GM23338 (cell line): ENCODE measurements at regions not wholly inside any gene's neighbourhood (a gene's known extent, or its start where the extent isn't known, plus 50 kb on each side); places are given as distances from the start of the nearest gene placed in this dataset.

Source experiments
- ATAC-seq: fragments of 200-7000 bp; cut with Tn5 transposase; 3 replicates; pipeline ENCODE4 v1.9.1; 2020
- DNase-seq: peaks from one replicate; pipeline ENCODE4 v3.0.0-alpha.2; 2015; ENCODE audit warnings: low spot score
- H2AFZ ChIP-seq: fragments of 200-600 bp; sonication (generic); 2 replicates; pipeline ENCODE4 v1.8.0; 2016; ENCODE audit warnings: antibody characterized with exemption, mild to moderate bottlenecking, moderate library complexity
- H3F3A ChIP-seq: fragments of 200-600 bp; sonication (generic); replicated peaks from 2 replicates; pipeline ENCODE4 v1.8.0; 2017; ENCODE audit warnings: antibody characterized with exemption, mixed run types, low read depth
- H3K27ac ChIP-seq: fragments of 200-600 bp; sonication (generic); 2 replicates; pipeline ENCODE4 v1.6.1; 2016; ENCODE audit warnings: low read depth
- H3K27me3 ChIP-seq: fragments of 200-600 bp; sonication (generic); 2 replicates; pipeline ENCODE4 v1.8.0; 2016; ENCODE audit warnings: mild to moderate bottlenecking, mixed run types, moderate library complexity; ENCODE audit not compliant: insufficient read depth
- H3K36me3 ChIP-seq: fragments of 200-600 bp; sonication (generic); 2 replicates; pipeline ENCODE4 v1.8.0; 2016; ENCODE audit warnings: mild to moderate bottlenecking; ENCODE audit not compliant: insufficient read depth
- H3K4me1 ChIP-seq: fragments of 200-600 bp; sonication (generic); 2 replicates; pipeline ENCODE4 v1.8.0; 2016; ENCODE audit warnings: mild to moderate bottlenecking, moderate library complexity; ENCODE audit not compliant: insufficient read depth
- H3K4me2 ChIP-seq: fragments of 200-600 bp; sonication (generic); 2 replicates; pipeline ENCODE4 v1.7.1; 2017; ENCODE audit warnings: mixed run types
- H3K4me3 ChIP-seq: fragments of 200-600 bp; sonication (generic); 2 replicates; pipeline ENCODE4 v1.6.1; 2016; ENCODE audit warnings: mixed run types
- H3K79me2 ChIP-seq: fragments of 200-600 bp; sonication (generic); replicated peaks from 2 replicates; pipeline ENCODE4 v1.8.0; 2017; ENCODE audit warnings: mild to moderate bottlenecking; ENCODE audit not compliant: insufficient read depth
- H3K9me2 ChIP-seq: fragments of 200-600 bp; sonication (generic); 2 replicates; pipeline ENCODE4 v1.8.0; 2017; ENCODE audit not compliant: insufficient read depth
- H4K20me1 ChIP-seq: fragments of 200-600 bp; sonication (generic); replicated peaks from 2 replicates; pipeline ENCODE4 v1.8.0; 2017; ENCODE audit warnings: mild to moderate bottlenecking; ENCODE audit not compliant: insufficient read depth
- H3K27ac Mint-ChIP-seq: 2 replicates; pipeline ENCODE4 v1.8.0; 2020; ENCODE audit warnings: inconsistent platforms, mild to moderate bottlenecking, moderate library complexity, mixed read lengths
- H3K27me3 Mint-ChIP-seq: 3 replicates; pipeline ENCODE4 v1.8.0; 2022; ENCODE audit warnings: low read depth, mild to moderate bottlenecking, moderate library complexity, mixed read lengths, inconsistent platforms; ENCODE audit not compliant: insufficient read depth, poor library complexity
- H3K36me3 Mint-ChIP-seq: 3 replicates; pipeline ENCODE4 v1.8.0; 2021; ENCODE audit warnings: low read depth, mild to moderate bottlenecking, inconsistent platforms, moderate library complexity, mixed read lengths
- H3K4me1 Mint-ChIP-seq: 3 replicates; pipeline ENCODE4 v1.8.0; 2020; ENCODE audit warnings: mild to moderate bottlenecking, inconsistent platforms, mixed read lengths
- H3K4me3 Mint-ChIP-seq: 3 replicates; pipeline ENCODE4 v1.8.0; 2021; ENCODE audit warnings: moderate library complexity, mild to moderate bottlenecking, inconsistent platforms, mixed read lengths
- H3K9me3 Mint-ChIP-seq: 3 replicates; pipeline ENCODE4 v1.8.0; 2020; ENCODE audit warnings: moderate library complexity, mild to moderate bottlenecking, inconsistent platforms, mixed read lengths
- CREB1 ChIP-seq: fragments of 250-450 bp; sonication (Bioruptor Pico); IDR thresholded peaks from 2 replicates; pipeline ENCODE4 v1.5.0; 2020; ENCODE audit warnings: low read depth, mild to moderate bottlenecking, moderate library complexity
- EZH2 ChIP-seq: fragments of 200-600 bp; sonication (generic); IDR thresholded peaks from one replicate; pipeline ENCODE4 v1.8.0; 2017; ENCODE audit warnings: antibody characterized with exemption, mild to moderate bottlenecking, low read depth; ENCODE audit not compliant: unreplicated experiment
- EZH2phosphoT487 ChIP-seq: fragments of 200-600 bp; sonication (generic); IDR thresholded peaks from one replicate; pipeline ENCODE4 v1.8.1; 2018; ENCODE audit warnings: antibody characterized with exemption; ENCODE audit not compliant: unreplicated experiment
- JUNB ChIP-seq: IDR thresholded peaks from one replicate; pipeline ENCODE4 v1.6.1; 2016; ENCODE audit warnings: antibody characterized with exemption; ENCODE audit not compliant: unreplicated experiment
- NANOG ChIP-seq: IDR thresholded peaks from 2 replicates; pipeline ENCODE4 v1.6.1; 2016; ENCODE audit warnings: antibody characterized with exemption, borderline replicate concordance
- POLR2AphosphoS5 ChIP-seq: IDR thresholded peaks from 2 replicates; pipeline ENCODE4 v1.6.1; 2016; ENCODE audit warnings: antibody characterized with exemption, low read depth
- ZNF114 ChIP-seq: fragments of 250-450 bp; sonication (Bioruptor Pico); IDR thresholded peaks from 2 replicates; pipeline ENCODE4 v1.5.0; 2020; ENCODE audit warnings: mild to moderate bottlenecking, moderate library complexity
- ZNF331 ChIP-seq: fragments of 250-450 bp; sonication (Bioruptor Pico); IDR thresholded peaks from 2 replicates; pipeline ENCODE4 v1.5.0; 2020; ENCODE audit warnings: low read depth, mild to moderate bottlenecking, moderate library complexity
- TF ChIP-seq, protein P1 (sequence below), 2 experiments: fragments of 200-600 bp in 1 of 2; sonication (generic) in 1 of 2; conservative IDR thresholded peaks; 2 replicates each; pipeline versions ENCODE4 v1.5.1 to v1.6.1; 2016 to 2017; ENCODE audit warnings: antibody characterized with exemption in 2 of 2, low read depth in 2 of 2, mild to moderate bottlenecking in 2 of 2, moderate library complexity in 1 of 2
- TF ChIP-seq, protein P2 (sequence below): fragments of 250-450 bp; sonication (Bioruptor Pico); IDR thresholded peaks from 2 replicates; pipeline ENCODE4 v1.5.0; 2020; ENCODE audit warnings: mild to moderate bottlenecking, moderate library complexity
- TF ChIP-seq, protein P3 (sequence below): IDR thresholded peaks from 2 replicates; pipeline ENCODE4 v1.6.1; 2016; ENCODE audit warnings: antibody characterized with exemption
- TF ChIP-seq, protein P4 (sequence below): IDR thresholded peaks from one replicate; pipeline ENCODE4 v1.6.1; 2018; ENCODE audit warnings: antibody characterized with exemption; ENCODE audit not compliant: unreplicated experiment

DNA sequence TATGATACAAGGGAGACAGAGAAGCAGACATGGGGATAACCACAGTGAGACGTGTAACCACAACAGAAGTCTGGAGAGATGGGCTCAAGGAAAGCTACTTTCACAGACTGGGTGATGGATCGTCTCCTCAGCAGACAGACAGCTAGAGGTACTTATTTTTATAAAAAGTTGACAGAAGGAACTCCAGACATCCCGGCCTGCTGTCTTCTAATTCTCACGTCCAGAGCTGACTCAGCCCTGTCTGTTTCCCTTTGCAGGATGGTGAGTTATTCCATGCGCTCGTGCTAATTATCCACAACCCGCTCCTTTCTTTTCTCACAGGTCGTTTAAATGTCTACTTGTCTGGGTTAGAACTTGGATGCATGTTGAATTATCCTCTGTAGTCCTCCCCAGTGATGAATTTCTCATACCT, 304.5 kb downstream of the CWC27 start:
- ATAC-seq (no peak), DNase-seq (no peak)
- Mint-ChIP-seq H3K4me1 (peaks cover 22% of the 10 kb centered on the region), H3K27ac (no peak overlapping the region), H3K36me3 (no peaks in the 10 kb centered on the region), H3K27me3 (peaks cover 6% of the 10 kb centered on the region), H3K4me3 (no peak overlapping the region), H3K9me3 (no peaks in the 10 kb centered on the region)
- Histone ChIP-seq H3K36me3 (no peaks in the 10 kb centered on the region), H3K27ac (no peak overlapping the region), H4K20me1 (no peaks in the 10 kb centered on the region), H3K4me1 (peaks cover 22% of the 10 kb centered on the region), H3K27me3 (no peaks in the 10 kb centered on the region), H3K4me2 (no peak overlapping the region), H2AFZ (no peak overlapping the region), H3K4me3 (no peak overlapping the region), H3F3A (no peaks in the 10 kb centered on the region), H3K9me2 (no peaks in the 10 kb centered on the region), H3K79me2 (no peaks in the 10 kb centered on the region)
- TF ChIP-seq, protein P1, sequence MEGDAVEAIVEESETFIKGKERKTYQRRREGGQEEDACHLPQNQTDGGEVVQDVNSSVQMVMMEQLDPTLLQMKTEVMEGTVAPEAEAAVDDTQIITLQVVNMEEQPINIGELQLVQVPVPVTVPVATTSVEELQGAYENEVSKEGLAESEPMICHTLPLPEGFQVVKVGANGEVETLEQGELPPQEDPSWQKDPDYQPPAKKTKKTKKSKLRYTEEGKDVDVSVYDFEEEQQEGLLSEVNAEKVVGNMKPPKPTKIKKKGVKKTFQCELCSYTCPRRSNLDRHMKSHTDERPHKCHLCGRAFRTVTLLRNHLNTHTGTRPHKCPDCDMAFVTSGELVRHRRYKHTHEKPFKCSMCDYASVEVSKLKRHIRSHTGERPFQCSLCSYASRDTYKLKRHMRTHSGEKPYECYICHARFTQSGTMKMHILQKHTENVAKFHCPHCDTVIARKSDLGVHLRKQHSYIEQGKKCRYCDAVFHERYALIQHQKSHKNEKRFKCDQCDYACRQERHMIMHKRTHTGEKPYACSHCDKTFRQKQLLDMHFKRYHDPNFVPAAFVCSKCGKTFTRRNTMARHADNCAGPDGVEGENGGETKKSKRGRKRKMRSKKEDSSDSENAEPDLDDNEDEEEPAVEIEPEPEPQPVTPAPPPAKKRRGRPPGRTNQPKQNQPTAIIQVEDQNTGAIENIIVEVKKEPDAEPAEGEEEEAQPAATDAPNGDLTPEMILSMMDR (conservative IDR thresholded peaks at IDR 0.05; ENCODE audit: low read depth in 2 of 2), result no peak
- TF ChIP-seq EZH2phosphoT487, result no peak
- TF ChIP-seq, protein P2, sequence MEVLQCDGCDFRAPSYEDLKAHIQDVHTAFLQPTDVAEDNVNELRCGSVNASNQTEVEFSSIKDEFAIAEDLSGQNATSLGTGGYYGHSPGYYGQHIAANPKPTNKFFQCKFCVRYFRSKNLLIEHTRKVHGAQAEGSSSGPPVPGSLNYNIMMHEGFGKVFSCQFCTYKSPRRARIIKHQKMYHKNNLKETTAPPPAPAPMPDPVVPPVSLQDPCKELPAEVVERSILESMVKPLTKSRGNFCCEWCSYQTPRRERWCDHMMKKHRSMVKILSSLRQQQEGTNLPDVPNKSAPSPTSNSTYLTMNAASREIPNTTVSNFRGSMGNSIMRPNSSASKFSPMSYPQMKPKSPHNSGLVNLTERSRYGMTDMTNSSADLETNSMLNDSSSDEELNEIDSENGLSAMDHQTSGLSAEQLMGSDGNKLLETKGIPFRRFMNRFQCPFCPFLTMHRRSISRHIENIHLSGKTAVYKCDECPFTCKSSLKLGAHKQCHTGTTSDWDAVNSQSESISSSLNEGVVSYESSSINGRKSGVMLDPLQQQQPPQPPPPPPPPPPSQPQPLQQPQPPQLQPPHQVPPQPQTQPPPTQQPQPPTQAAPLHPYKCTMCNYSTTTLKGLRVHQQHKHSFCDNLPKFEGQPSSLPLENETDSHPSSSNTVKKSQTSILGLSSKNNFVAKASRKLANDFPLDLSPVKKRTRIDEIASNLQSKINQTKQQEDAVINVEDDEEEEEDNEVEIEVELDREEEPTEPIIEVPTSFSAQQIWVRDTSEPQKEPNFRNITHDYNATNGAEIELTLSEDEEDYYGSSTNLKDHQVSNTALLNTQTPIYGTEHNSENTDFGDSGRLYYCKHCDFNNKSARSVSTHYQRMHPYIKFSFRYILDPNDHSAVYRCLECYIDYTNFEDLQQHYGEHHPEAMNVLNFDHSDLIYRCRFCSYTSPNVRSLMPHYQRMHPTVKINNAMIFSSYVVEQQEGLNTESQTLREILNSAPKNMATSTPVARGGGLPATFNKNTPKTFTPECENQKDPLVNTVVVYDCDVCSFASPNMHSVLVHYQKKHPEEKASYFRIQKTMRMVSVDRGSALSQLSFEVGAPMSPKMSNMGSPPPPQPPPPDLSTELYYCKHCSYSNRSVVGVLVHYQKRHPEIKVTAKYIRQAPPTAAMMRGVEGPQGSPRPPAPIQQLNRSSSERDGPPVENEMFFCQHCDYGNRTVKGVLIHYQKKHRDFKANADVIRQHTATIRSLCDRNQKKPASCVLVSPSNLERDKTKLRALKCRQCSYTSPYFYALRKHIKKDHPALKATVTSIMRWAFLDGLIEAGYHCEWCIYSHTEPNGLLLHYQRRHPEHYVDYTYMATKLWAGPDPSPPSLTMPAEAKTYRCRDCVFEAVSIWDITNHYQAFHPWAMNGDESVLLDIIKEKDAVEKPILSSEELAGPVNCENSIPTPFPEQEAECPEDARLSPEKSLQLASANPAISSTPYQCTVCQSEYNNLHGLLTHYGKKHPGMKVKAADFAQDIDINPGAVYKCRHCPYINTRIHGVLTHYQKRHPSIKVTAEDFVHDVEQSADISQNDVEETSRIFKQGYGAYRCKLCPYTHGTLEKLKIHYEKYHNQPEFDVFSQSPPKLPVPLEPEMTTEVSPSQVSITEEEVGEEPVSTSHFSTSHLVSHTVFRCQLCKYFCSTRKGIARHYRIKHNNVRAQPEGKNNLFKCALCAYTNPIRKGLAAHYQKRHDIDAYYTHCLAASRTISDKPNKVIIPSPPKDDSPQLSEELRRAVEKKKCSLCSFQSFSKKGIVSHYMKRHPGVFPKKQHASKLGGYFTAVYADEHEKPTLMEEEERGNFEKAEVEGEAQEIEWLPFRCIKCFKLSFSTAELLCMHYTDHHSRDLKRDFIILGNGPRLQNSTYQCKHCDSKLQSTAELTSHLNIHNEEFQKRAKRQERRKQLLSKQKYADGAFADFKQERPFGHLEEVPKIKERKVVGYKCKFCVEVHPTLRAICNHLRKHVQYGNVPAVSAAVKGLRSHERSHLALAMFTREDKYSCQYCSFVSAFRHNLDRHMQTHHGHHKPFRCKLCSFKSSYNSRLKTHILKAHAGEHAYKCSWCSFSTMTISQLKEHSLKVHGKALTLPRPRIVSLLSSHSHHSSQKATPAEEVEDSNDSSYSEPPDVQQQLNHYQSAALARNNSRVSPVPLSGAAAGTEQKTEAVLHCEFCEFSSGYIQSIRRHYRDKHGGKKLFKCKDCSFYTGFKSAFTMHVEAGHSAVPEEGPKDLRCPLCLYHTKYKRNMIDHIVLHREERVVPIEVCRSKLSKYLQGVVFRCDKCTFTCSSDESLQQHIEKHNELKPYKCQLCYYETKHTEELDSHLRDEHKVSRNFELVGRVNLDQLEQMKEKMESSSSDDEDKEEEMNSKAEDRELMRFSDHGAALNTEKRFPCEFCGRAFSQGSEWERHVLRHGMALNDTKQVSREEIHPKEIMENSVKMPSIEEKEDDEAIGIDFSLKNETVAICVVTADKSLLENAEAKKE (CRISPR knock-in tag), result no peak
- no peak for TF ChIP-seq POLR2AphosphoS5
- TF ChIP-seq NANOG, result no peak
- TF ChIP-seq ZNF114 (CRISPR knock-in tag), result no peak
- TF ChIP-seq ZNF331 (CRISPR knock-in tag), result no peak
- TF ChIP-seq JUNB, result no peak
- TF ChIP-seq, protein P3, sequence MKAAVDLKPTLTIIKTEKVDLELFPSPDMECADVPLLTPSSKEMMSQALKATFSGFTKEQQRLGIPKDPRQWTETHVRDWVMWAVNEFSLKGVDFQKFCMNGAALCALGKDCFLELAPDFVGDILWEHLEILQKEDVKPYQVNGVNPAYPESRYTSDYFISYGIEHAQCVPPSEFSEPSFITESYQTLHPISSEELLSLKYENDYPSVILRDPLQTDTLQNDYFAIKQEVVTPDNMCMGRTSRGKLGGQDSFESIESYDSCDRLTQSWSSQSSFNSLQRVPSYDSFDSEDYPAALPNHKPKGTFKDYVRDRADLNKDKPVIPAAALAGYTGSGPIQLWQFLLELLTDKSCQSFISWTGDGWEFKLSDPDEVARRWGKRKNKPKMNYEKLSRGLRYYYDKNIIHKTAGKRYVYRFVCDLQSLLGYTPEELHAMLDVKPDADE, result no peak
- TF ChIP-seq, protein P4, sequence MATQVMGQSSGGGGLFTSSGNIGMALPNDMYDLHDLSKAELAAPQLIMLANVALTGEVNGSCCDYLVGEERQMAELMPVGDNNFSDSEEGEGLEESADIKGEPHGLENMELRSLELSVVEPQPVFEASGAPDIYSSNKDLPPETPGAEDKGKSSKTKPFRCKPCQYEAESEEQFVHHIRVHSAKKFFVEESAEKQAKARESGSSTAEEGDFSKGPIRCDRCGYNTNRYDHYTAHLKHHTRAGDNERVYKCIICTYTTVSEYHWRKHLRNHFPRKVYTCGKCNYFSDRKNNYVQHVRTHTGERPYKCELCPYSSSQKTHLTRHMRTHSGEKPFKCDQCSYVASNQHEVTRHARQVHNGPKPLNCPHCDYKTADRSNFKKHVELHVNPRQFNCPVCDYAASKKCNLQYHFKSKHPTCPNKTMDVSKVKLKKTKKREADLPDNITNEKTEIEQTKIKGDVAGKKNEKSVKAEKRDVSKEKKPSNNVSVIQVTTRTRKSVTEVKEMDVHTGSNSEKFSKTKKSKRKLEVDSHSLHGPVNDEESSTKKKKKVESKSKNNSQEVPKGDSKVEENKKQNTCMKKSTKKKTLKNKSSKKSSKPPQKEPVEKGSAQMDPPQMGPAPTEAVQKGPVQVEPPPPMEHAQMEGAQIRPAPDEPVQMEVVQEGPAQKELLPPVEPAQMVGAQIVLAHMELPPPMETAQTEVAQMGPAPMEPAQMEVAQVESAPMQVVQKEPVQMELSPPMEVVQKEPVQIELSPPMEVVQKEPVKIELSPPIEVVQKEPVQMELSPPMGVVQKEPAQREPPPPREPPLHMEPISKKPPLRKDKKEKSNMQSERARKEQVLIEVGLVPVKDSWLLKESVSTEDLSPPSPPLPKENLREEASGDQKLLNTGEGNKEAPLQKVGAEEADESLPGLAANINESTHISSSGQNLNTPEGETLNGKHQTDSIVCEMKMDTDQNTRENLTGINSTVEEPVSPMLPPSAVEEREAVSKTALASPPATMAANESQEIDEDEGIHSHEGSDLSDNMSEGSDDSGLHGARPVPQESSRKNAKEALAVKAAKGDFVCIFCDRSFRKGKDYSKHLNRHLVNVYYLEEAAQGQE, result no peak
- no peak for TF ChIP-seq EZH2
- TF ChIP-seq CREB1, result no peak
